Neural progenitor cell (in vitro differentiated cells): ENCODE measurements at regions not wholly inside any gene's neighbourhood (a gene's known extent, or its start where the extent isn't known, plus 50 kb on each side); places are given as distances from the start of the nearest gene placed in this dataset.

Source experiments
- CTCF ChIP-seq: fragments of 200-600 bp; sonication (generic); IDR thresholded peaks from 2 replicates; pipeline ENCODE4 v1.5.1; 2017; ENCODE audit warnings: antibody characterized with exemption, mild to moderate bottlenecking
- EZH2 ChIP-seq: fragments of 200-600 bp; sonication (generic); IDR thresholded peaks from 2 replicates; pipeline ENCODE4 v1.6.1; 2017; ENCODE audit warnings: antibody characterized with exemption, mild to moderate bottlenecking, moderate library complexity

- no peak for TF ChIP-seq CTCF
- TF ChIP-seq EZH2 = no peak
Measured at GRCh38 chr2:219912491-219912921, 285.1 kb downstream of the SLC4A3 start.
